OCI-LY1 (cell line): ENCODE measurements at regions not wholly inside any gene's neighbourhood (a gene's known extent, or its start where the extent isn't known, plus 50 kb on each side); places are given as distances from the start of the nearest gene placed in this dataset.

ENCODE experiments used
- H2AFZ ChIP-seq: fragments of 200-600 bp; sonication (generic), shearing (Covaris generic); 2 replicates; pipeline ENCODE4 v1.6.0; 2014; ENCODE audit warnings: antibody characterized with exemption, mild to moderate bottlenecking, low read length
- H3F3A ChIP-seq: fragments of 200-600 bp; sonication (generic), shearing (Covaris generic); 2 replicates; pipeline ENCODE4 v1.6.0; 2014; ENCODE audit warnings: mild to moderate bottlenecking, antibody characterized with exemption, low read length, moderate library complexity; ENCODE audit not compliant: insufficient read depth
- H3K27ac ChIP-seq: fragments of 200-600 bp; sonication (generic); 2 replicates; pipeline ENCODE4 v1.5.1; 2014; ENCODE audit warnings: low read length, mixed run types, mild to moderate bottlenecking, low read depth; ENCODE audit not compliant: poor library complexity, severe bottlenecking
- H3K27me3 ChIP-seq: fragments of 200-600 bp; sonication (generic); 2 replicates; pipeline ENCODE4 v1.6.0; 2014; ENCODE audit warnings: antibody characterized with exemption, mild to moderate bottlenecking, low read length, moderate library complexity; ENCODE audit not compliant: insufficient read depth
- H3K36me3 ChIP-seq: fragments of 200-600 bp; sonication (generic); 2 replicates; pipeline ENCODE4 v1.6.1; 2014; ENCODE audit warnings: mild to moderate bottlenecking, antibody characterized with exemption, low read length, moderate library complexity, mixed read lengths; ENCODE audit not compliant: insufficient read depth
- H3K4me1 ChIP-seq: fragments of 200-600 bp; sonication (generic); 2 replicates; pipeline ENCODE4 v1.5.1; 2014; ENCODE audit warnings: mild to moderate bottlenecking, low read length, moderate library complexity; ENCODE audit not compliant: insufficient read depth, severe bottlenecking
- H3K4me2 ChIP-seq: fragments of 200-600 bp; sonication (generic), shearing (Covaris generic); 2 replicates; pipeline ENCODE4 v1.6.1; 2014; ENCODE audit warnings: low read length
- H3K4me3 ChIP-seq: fragments of 200-600 bp; sonication (generic); 2 replicates; pipeline ENCODE4 v1.5.1; 2014; ENCODE audit warnings: low read length, low read depth, mild to moderate bottlenecking, mixed read lengths; ENCODE audit not compliant: poor library complexity, severe bottlenecking
- H3K79me2 ChIP-seq: fragments of 200-600 bp; shearing (Covaris generic); 2 replicates; pipeline ENCODE4 v1.6.1; 2016; ENCODE audit warnings: mixed run types, low read length, mixed read lengths; ENCODE audit not compliant: insufficient read depth
- H3K9ac ChIP-seq: fragments of 200-600 bp; sonication (generic), shearing (Covaris generic); 2 replicates; pipeline ENCODE4 v1.6.1; 2014; ENCODE audit warnings: mild to moderate bottlenecking, low read length, mixed read lengths
- H3K9me2 ChIP-seq: fragments of 200-600 bp; sonication (generic), shearing (Covaris generic); 2 replicates; pipeline ENCODE4 v1.6.1; 2014; ENCODE audit warnings: low read depth, mild to moderate bottlenecking, low read length, mixed read lengths
- H3K9me3 ChIP-seq: fragments of 200-600 bp; shearing (Covaris generic); 2 replicates; pipeline ENCODE4 v1.6.1; 2014; ENCODE audit warnings: low read length, mixed read lengths
- H4K20me1 ChIP-seq: fragments of 200-600 bp; sonication (generic), shearing (Covaris generic); 2 replicates; pipeline ENCODE4 v1.6.0; 2016; ENCODE audit warnings: mild to moderate bottlenecking, low read length; ENCODE audit not compliant: insufficient read depth
- EZH2 ChIP-seq: fragments of 200-600 bp; sonication (generic), shearing (Covaris generic); IDR thresholded peaks from 2 replicates; pipeline ENCODE4 v1.8.0; 2017; ENCODE audit warnings: borderline replicate concordance, mixed run types, mild to moderate bottlenecking, antibody characterized with exemption, low read length, moderate library complexity, mixed read lengths
- TF ChIP-seq, protein P1 (sequence below): fragments of 200-600 bp; sonication (generic), shearing (Covaris generic); IDR thresholded peaks from 2 replicates; pipeline ENCODE4 v1.5.1; 2017; ENCODE audit warnings: mild to moderate bottlenecking, antibody characterized with exemption, low read length, moderate library complexity, mixed read lengths

DNA sequence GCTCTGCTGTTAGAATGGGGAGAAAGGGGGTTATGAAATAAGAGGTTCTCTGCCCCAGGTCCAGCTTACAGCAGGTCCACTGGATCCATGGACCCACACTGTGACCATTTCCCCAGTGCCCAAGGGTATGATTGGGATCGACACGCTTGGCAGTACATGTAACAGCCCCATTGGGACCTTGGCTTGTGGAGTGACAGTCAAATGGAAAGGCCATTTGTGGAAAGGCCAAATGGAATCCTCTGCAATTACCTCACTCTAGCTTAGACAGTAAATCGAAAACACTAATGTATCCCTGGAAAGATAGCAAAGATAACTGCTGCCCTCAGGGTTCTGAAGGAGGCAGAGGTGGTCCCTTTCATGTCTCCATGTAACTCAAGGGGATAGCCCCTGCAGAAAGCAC lies 109.1 kb downstream of the MINAR1 start:
- no peak overlapping the region for H3K4me2 ChIP-seq
- no peaks in the 10 kb centered on the region for H3K27me3 ChIP-seq
- H3K4me1 ChIP-seq: no peaks in the 10 kb centered on the region
- H3F3A ChIP-seq: no peaks in the 10 kb centered on the region
- H3K9ac ChIP-seq: no peak overlapping the region
- no peak overlapping the region for H2AFZ ChIP-seq
- no peaks in the 10 kb centered on the region for H3K79me2 ChIP-seq
- TF ChIP-seq, protein P1, sequence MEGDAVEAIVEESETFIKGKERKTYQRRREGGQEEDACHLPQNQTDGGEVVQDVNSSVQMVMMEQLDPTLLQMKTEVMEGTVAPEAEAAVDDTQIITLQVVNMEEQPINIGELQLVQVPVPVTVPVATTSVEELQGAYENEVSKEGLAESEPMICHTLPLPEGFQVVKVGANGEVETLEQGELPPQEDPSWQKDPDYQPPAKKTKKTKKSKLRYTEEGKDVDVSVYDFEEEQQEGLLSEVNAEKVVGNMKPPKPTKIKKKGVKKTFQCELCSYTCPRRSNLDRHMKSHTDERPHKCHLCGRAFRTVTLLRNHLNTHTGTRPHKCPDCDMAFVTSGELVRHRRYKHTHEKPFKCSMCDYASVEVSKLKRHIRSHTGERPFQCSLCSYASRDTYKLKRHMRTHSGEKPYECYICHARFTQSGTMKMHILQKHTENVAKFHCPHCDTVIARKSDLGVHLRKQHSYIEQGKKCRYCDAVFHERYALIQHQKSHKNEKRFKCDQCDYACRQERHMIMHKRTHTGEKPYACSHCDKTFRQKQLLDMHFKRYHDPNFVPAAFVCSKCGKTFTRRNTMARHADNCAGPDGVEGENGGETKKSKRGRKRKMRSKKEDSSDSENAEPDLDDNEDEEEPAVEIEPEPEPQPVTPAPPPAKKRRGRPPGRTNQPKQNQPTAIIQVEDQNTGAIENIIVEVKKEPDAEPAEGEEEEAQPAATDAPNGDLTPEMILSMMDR: no peak
- no peak for TF ChIP-seq EZH2
- H3K9me3 ChIP-seq: no peaks in the 10 kb centered on the region
- no peak overlapping the region for H3K4me3 ChIP-seq
- H3K27ac ChIP-seq: no peak overlapping the region
- no peaks in the 10 kb centered on the region for H4K20me1 ChIP-seq
- H3K9me2 ChIP-seq: no peaks in the 10 kb centered on the region
- no peaks in the 10 kb centered on the region for H3K36me3 ChIP-seq

- H3K36me3 ChIP-seq: no peaks in the 10 kb centered on the region
- no peak overlapping the region for H3K4me2 ChIP-seq
- H3K4me1 ChIP-seq: no peaks in the 10 kb centered on the region
- H3K9ac ChIP-seq: no peak overlapping the region
- no peak overlapping the region for H2AFZ ChIP-seq
- no peaks in the 10 kb centered on the region for H3K27me3 ChIP-seq
- TF ChIP-seq EZH2: no peak
- TF ChIP-seq, protein P1: no peak
- no peaks in the 10 kb centered on the region for H3K79me2 ChIP-seq
- no peak overlapping the region for H3K27ac ChIP-seq
- no peaks in the 10 kb centered on the region for H3K9me3 ChIP-seq
- no peak overlapping the region for H3K4me3 ChIP-seq
- H3K9me2 ChIP-seq: no peaks in the 10 kb centered on the region
- H3F3A ChIP-seq: no peaks in the 10 kb centered on the region
- H4K20me1 ChIP-seq: no peaks in the 10 kb centered on the region
These were observed 111.0 kb downstream of the MINAR1 start for GRCh38 chr15:79543097-79543496.

- no peak overlapping the region for H3K4me2 ChIP-seq
- H3K27ac ChIP-seq: no peak overlapping the region
- no peaks in the 10 kb centered on the region for H3K9me2 ChIP-seq
- H3K79me2 ChIP-seq: no peaks in the 10 kb centered on the region
- no peaks in the 10 kb centered on the region for H3K4me1 ChIP-seq
- H3K9me3 ChIP-seq: no peaks in the 10 kb centered on the region
- H3K36me3 ChIP-seq: no peaks in the 10 kb centered on the region
- H3F3A ChIP-seq: no peaks in the 10 kb centered on the region
- no peak overlapping the region for H2AFZ ChIP-seq
- no peak overlapping the region for H3K9ac ChIP-seq
- H3K4me3 ChIP-seq: no peak overlapping the region
- no peak for TF ChIP-seq EZH2
- TF ChIP-seq, protein P1: no peak
- no peaks in the 10 kb centered on the region for H3K27me3 ChIP-seq
- H4K20me1 ChIP-seq: no peaks in the 10 kb centered on the region
These were observed 117.1 kb downstream of the MINAR1 start for GRCh38 chr15:79549196-79549595.
